ENCODE measurements at regions not wholly inside any gene's neighbourhood (a gene's known extent, or its start where the extent isn't known, plus 50 kb on each side); places are given as distances from the start of the nearest gene placed in this dataset.

GRCh38 chr2:23327887-23328286, 57.1 kb upstream of the KLHL29 start:
- no peak for DNase-seq (ENCODE audit: low spot score)

DNA sequence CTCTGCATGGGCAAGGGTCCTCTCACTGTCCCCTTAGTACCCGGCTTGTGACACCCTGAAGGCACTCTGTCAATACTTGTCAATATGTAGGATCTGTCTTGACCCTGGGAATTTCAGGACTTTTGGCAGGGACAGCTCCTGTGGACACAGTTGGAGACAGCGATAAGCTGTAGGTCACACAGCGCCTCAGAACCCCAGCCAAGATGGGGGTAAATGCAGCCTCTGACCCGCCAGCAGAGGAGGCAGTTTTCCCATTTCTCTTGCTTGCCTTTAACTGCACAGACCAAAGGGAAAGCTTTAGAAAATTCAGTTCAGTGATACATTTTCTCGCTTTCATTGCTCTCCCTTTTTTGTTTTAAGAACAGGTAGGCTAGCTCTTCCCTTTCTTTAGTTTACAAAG, 54.8 kb upstream of the KLHL29 start:
- no peak for DNase-seq (ENCODE audit: low spot score)
